ENCODE measurements at regions not wholly inside any gene's neighbourhood (a gene's known extent, or its start where the extent isn't known, plus 50 kb on each side); places are given as distances from the start of the nearest gene placed in this dataset.
A peak's percentile ranks its signal among the peaks of the same experiment; 100 is the strongest.

DNA sequence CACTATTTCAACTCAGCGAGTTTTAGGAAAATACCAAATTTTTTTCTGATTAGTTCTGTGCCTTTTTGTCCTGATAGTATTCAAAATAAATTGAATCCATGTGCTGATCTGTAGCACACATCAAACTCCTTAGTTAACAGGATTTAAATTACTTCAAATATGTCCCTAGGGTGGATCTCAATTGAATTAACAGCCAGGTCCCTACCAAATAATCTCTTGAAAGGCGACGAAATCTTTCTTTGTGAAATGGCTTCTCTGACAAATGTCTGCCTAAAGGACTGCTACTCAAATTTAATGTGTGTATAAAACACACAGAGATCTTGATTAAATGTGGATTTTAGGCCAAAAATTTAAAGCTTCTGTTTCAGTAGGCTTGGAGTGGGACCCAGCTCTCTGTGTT lies 989.6 kb upstream of the KCND2 start:
- Histone ChIP-seq H3K4me1 (ENCODE audit: insufficient read depth) (no peaks in the 10 kb centered on the region), H4K20me1 (replicated peaks; ENCODE audit: insufficient read depth) (no peaks in the 10 kb centered on the region), H3K36me3 (ENCODE audit: insufficient read depth) (no peaks in the 10 kb centered on the region), H3K4me3 (no peak overlapping the region), H3F3A (replicated peaks; ENCODE audit: low read depth) (no peaks in the 10 kb centered on the region), H3K9me2 (ENCODE audit: insufficient read depth) (no peaks in the 10 kb centered on the region), H3K4me2 (no peak overlapping the region), H2AFZ (peak overlapping the region; percentile 35; the same call in 1 of the 2 replicates), H3K27ac (ENCODE audit: low read depth) (no peak overlapping the region), H3K79me2 (replicated peaks; ENCODE audit: insufficient read depth) (no peaks in the 10 kb centered on the region), H3K27me3 (ENCODE audit: insufficient read depth) (no peaks in the 10 kb centered on the region)
- H3K9me3 Mint-ChIP-seq: no peaks in the 10 kb centered on the region
- no peaks in the 10 kb centered on the region; the same call in 2 of the 3 replicates for H3K4me1 Mint-ChIP-seq
- H3K36me3 Mint-ChIP-seq (ENCODE audit: low read depth): no peaks in the 10 kb centered on the region
- TF ChIP-seq, protein P1, sequence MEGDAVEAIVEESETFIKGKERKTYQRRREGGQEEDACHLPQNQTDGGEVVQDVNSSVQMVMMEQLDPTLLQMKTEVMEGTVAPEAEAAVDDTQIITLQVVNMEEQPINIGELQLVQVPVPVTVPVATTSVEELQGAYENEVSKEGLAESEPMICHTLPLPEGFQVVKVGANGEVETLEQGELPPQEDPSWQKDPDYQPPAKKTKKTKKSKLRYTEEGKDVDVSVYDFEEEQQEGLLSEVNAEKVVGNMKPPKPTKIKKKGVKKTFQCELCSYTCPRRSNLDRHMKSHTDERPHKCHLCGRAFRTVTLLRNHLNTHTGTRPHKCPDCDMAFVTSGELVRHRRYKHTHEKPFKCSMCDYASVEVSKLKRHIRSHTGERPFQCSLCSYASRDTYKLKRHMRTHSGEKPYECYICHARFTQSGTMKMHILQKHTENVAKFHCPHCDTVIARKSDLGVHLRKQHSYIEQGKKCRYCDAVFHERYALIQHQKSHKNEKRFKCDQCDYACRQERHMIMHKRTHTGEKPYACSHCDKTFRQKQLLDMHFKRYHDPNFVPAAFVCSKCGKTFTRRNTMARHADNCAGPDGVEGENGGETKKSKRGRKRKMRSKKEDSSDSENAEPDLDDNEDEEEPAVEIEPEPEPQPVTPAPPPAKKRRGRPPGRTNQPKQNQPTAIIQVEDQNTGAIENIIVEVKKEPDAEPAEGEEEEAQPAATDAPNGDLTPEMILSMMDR (conservative IDR thresholded peaks at IDR 0.05; ENCODE audit: low read depth in 2 of 2): no peak
- no peak for TF ChIP-seq ZNF331 (CRISPR knock-in tag; IDR thresholded peaks at IDR 0.05; ENCODE audit: low read depth)
- TF ChIP-seq CREB1 (CRISPR knock-in tag; IDR thresholded peaks at IDR 0.05; ENCODE audit: low read depth): no peak
- no peak for TF ChIP-seq POLR2AphosphoS5 (IDR thresholded peaks at IDR 0.05; ENCODE audit: low read depth)
- no peak for TF ChIP-seq REST (IDR thresholded peaks at IDR 0.05; ENCODE audit: unreplicated experiment)
- TF ChIP-seq ETS1 (IDR thresholded peaks at IDR 0.05): no peak
- no peak for TF ChIP-seq NANOG (IDR thresholded peaks at IDR 0.05; ENCODE audit: borderline replicate concordance)
- TF ChIP-seq ZNF114 (CRISPR knock-in tag; IDR thresholded peaks at IDR 0.05): no peak
- no peak for TF ChIP-seq EZH2phosphoT487 (IDR thresholded peaks at IDR 0.05; ENCODE audit: unreplicated experiment)
- TF ChIP-seq JUNB (IDR thresholded peaks at IDR 0.05; ENCODE audit: unreplicated experiment): no peak
- no peak for TF ChIP-seq STAT1 (IDR thresholded peaks at IDR 0.05; ENCODE audit: unreplicated experiment)
- no peak for TF ChIP-seq ZNF462 (CRISPR knock-in tag; IDR thresholded peaks at IDR 0.05)
- no peak for TF ChIP-seq EZH2 (IDR thresholded peaks at IDR 0.05; ENCODE audit: low read depth, unreplicated experiment)
- H3K27me3 Mint-ChIP-seq (ENCODE audit: insufficient read depth, low read depth, poor library complexity): no peaks in the 10 kb centered on the region
- DNase-seq (ENCODE audit: low spot score) (no peak), ATAC-seq (no peak)
- H3K4me3 Mint-ChIP-seq: no peak overlapping the region
- H3K27ac Mint-ChIP-seq: no peak overlapping the region

Measured in GM23338 (cell line).